HepG2 (cell line): ENCODE measurements at regions not wholly inside any gene's neighbourhood (a gene's known extent, or its start where the extent isn't known, plus 50 kb on each side); places are given as distances from the start of the nearest gene placed in this dataset.

Source experiments
- RXRB ChIP-seq: IDR thresholded peaks from 2 replicates; pipeline ENCODE4 v1.6.1; 2016; ENCODE audit warnings: borderline replicate concordance, missing genetic modification reagents, missing compliant biosample characterization
- ZNF124 ChIP-seq: sonication (generic); formaldehyde crosslinking; IDR thresholded peaks from 2 replicates; pipeline ENCODE4 v1.4.0; 2020; ENCODE audit warnings: missing genetic modification reagents

- TF ChIP-seq ZNF124 (no peak), RXRB (no peak)
These were observed 82.2 kb upstream of the AKIP1 start for GRCh38 chr11:8828580-8829361.
